Gastroesophageal sphincter (tissue), 4 donors: ENCODE measurements at regions not wholly inside any gene's neighbourhood (a gene's known extent, or its start where the extent isn't known, plus 50 kb on each side); places are given as distances from the start of the nearest gene placed in this dataset.

Experiments used
- ATAC-seq: fragments of 150-250 bp; one replicate; pipeline ENCODE4 v1.9.1; 2016; ENCODE audit warnings: mild to moderate bottlenecking, moderate library complexity
- H3K27ac ChIP-seq, 4 donors: fragments of 200-600 bp; sonication (generic) in 3 of 4; 1 replicate in 3 of 4; 2 replicates in 1 of 4; pipeline ENCODE4 v1.5.1; 2016 to 2019
- H3K27me3 ChIP-seq: fragments of 200-600 bp; sonication (generic); one replicate; pipeline ENCODE4 v1.5.1; 2019
- H3K36me3 ChIP-seq, 2 donors: fragments of 200-600 bp; sonication (generic); one replicate each; pipeline ENCODE4 v1.5.1; 2019; ENCODE audit warnings: control low read depth in 1 of 2
- H3K4me1 ChIP-seq, 3 donors: fragments of 200-600 bp; sonication (generic); 1 replicate in 2 of 3; 2 replicates in 1 of 3; pipeline ENCODE4 v1.5.1; 2016 to 2019; ENCODE audit warnings: control low read depth in 2 of 3
- H3K4me3 ChIP-seq, 2 donors: fragments of 200-600 bp; sonication (generic); one replicate each; pipeline ENCODE4 v1.5.1; 2019; ENCODE audit warnings: mild to moderate bottlenecking in 1 of 2, moderate library complexity in 1 of 2
- H3K9me3 ChIP-seq, 3 donors: fragments of 200-600 bp; sonication (generic); one replicate each; pipeline ENCODE4 v1.5.1; 2017 to 2019; ENCODE audit warnings: control low read depth in 2 of 3
- EP300 ChIP-seq: sonication (generic); formaldehyde crosslinking; IDR thresholded peaks from one replicate; pipeline ENCODE4 v1.6.1; 2017; ENCODE audit warnings: antibody characterized with exemption, mild to moderate bottlenecking
- POLR2A ChIP-seq, 2 donors: fragments of 450-650 bp; IDR thresholded peaks; one replicate each; pipeline ENCODE4 v1.6.1; 2017; ENCODE audit warnings: antibody characterized with exemption in 2 of 2, mild to moderate bottlenecking in 2 of 2, moderate library complexity in 1 of 2
- POLR2AphosphoS5 ChIP-seq: sonication (generic); formaldehyde crosslinking; IDR thresholded peaks from one replicate; pipeline ENCODE4 v1.6.1; 2017; ENCODE audit warnings: antibody characterized with exemption
- WGBS, 2 donors: methylation state at CpG; one replicate each; pipeline ENCODE4 v1.1.5; 2018; ENCODE audit warnings: low coverage in 1 of 2; 5-methylcytosine and 5-hydroxymethylcytosine counted together
- TF ChIP-seq, protein P1 (sequence below), 4 experiments: fragments of 200-600 bp in 2 of 4; fragments of 450-650 bp in 2 of 4; sonication (generic) in 1 of 4; IDR thresholded peaks; one replicate each; pipeline ENCODE4 v1.5.1; 2017 to 2019; ENCODE audit warnings: antibody characterized with exemption in 4 of 4, mild to moderate bottlenecking in 2 of 4, moderate library complexity in 2 of 4

GRCh38 chr17:77641718-77642117 lies 316.8 kb upstream of the TNRC6C start:
- WGBS, 2 donors, result 88% methylated on average over 4 of the region's 4 CpGs; no CpG with 5 or more reads in 1 of the 2 donors
- Histone ChIP-seq H3K27ac (no peak overlapping the region), H3K36me3 (no peaks in the 10 kb centered on the region), H3K9me3 (no peaks in the 10 kb centered on the region), H3K4me3 (no peak overlapping the region), H3K27me3 (peaks cover 15% of the 10 kb centered on the region), H3K4me1 (no peaks in the 10 kb centered on the region)
- no peak for ATAC-seq
- TF ChIP-seq, protein P1, sequence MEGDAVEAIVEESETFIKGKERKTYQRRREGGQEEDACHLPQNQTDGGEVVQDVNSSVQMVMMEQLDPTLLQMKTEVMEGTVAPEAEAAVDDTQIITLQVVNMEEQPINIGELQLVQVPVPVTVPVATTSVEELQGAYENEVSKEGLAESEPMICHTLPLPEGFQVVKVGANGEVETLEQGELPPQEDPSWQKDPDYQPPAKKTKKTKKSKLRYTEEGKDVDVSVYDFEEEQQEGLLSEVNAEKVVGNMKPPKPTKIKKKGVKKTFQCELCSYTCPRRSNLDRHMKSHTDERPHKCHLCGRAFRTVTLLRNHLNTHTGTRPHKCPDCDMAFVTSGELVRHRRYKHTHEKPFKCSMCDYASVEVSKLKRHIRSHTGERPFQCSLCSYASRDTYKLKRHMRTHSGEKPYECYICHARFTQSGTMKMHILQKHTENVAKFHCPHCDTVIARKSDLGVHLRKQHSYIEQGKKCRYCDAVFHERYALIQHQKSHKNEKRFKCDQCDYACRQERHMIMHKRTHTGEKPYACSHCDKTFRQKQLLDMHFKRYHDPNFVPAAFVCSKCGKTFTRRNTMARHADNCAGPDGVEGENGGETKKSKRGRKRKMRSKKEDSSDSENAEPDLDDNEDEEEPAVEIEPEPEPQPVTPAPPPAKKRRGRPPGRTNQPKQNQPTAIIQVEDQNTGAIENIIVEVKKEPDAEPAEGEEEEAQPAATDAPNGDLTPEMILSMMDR (IDR thresholded peaks at IDR 0.05), result no peak
- no peak for TF ChIP-seq POLR2A (IDR thresholded peaks at IDR 0.05)

DNA sequence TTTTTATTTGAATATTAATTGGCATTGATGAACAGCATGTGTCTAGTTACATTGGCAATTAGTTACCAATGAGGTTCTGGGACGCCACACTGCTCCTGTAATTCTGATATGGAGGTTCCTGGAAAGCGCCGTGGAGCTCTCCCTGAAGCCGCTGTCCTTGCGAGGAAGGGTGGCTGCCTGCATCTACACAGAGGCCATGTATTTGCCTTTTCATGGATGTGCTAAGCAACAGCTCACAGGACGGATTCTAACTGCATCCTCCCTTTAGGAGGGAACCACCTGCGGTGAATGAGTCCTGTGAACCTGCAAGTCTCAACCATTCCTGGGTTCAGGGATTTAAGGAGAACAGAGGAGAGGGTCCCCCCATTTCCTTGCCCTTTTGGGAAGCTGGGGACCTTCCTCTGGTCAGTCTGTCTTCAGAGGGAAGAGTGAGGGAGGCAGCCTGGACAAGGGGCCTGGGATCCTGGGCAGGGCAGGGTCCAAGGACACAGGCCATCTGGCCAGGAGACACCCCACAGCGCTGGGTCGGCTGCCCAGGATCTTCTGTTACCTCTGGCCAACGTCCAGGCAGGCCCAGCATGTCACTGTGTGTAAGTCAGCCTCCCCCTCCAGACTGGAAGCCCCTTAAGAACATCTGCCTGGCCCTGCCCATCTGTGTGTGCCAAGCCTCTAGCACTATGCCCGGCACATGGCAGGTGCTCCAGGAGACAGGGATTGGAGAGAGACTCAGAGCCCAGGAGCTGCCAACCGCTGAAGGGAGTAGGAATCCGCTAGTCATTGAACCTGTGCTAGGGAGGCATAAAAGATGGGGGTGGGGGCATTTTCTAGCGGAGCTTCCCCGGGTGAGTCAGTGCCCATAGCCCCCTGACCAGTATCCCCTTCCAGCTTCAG lies 314.1 kb upstream of the TNRC6C start:
- WGBS, 2 donors, result 67% methylated on average over 3 of the region's 15 CpGs; no CpG with 5 or more reads in 1 of the 2 donors
- Histone ChIP-seq H3K27ac (no peak overlapping the region), H3K9me3 (peaks cover 0 to 4% (median 0%) of the 10 kb centered on the region in 3 donors), H3K27me3 (no peaks in the 10 kb centered on the region), H3K4me3 (no peak overlapping the region), H3K4me1 (no peaks in the 10 kb centered on the region), H3K36me3 (no peaks in the 10 kb centered on the region)
- TF ChIP-seq EP300 (no peak), POLR2AphosphoS5 (no peak), POLR2A (IDR thresholded peaks at IDR 0.05) (no peak)
- TF ChIP-seq, protein P1 (IDR thresholded peaks at IDR 0.05), result no peak
- no peak for ATAC-seq

- no peak for ATAC-seq
- H3K4me3 ChIP-seq, result no peak overlapping the region
- no peak for TF ChIP-seq POLR2AphosphoS5
Observed at GRCh38 chr17:77645072-77646045, 313.1 kb upstream of the TNRC6C start.

GRCh38 chr17:77646046-77646430 lies 312.5 kb upstream of the TNRC6C start:
- TF ChIP-seq, protein P1 (IDR thresholded peaks at IDR 0.05), result no peak
- TF ChIP-seq EP300 (no peak), POLR2A (IDR thresholded peaks at IDR 0.05) (no peak), POLR2AphosphoS5 (no peak)
- H3K27me3 ChIP-seq, result no peaks in the 10 kb centered on the region
- no peak for ATAC-seq
- H3K27ac ChIP-seq, result no peak overlapping the region
- no peaks in the 10 kb centered on the region for H3K4me1 ChIP-seq
- WGBS, 2 donors, result 40 to 67% methylated on average over 2 of the region's 11 CpGs
- peaks cover 0 to 4% (median 0%) of the 10 kb centered on the region in 3 donors for H3K9me3 ChIP-seq
- no peaks in the 10 kb centered on the region for H3K36me3 ChIP-seq
- H3K4me3 ChIP-seq, result no peak overlapping the region

More at GRCh38 chr17:77645072-77646045, 313.1 kb upstream of the TNRC6C start:
- WGBS, 2 donors, result 37 to 45% methylated on average over 8 to 16 of the region's 28 CpGs
- Histone ChIP-seq H3K27me3 (no peaks in the 10 kb centered on the region), H3K36me3 (no peaks in the 10 kb centered on the region), H3K4me1 (no peaks in the 10 kb centered on the region), H3K27ac (no peak overlapping the region), H3K9me3 (peaks cover 0 to 4% (median 0%) of the 10 kb centered on the region in 3 donors)

DNA sequence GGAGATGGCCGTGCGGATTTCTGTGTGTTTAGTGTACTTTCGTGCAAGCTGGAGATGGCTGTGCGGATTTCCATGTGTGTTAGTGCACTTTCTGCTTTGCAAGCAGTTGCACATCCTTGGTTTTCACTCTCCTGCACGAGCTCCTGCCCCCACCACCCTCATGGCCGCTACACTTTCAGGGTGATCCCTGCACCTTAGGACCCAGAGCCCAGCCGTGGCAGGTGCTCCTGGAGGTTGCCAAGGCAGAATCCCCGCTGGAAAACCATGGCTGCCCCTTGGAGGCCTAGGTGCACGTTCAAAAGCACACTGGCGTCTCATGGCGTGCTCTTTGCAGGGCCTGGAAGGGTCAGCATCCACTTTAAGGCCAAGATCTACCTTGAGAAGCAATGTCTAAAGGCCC lies 311.0 kb upstream of the TNRC6C start:
- TF ChIP-seq, protein P1 (IDR thresholded peaks at IDR 0.05), result no peak
- TF ChIP-seq EP300, result no peak
- TF ChIP-seq POLR2AphosphoS5, result no peak
- TF ChIP-seq POLR2A (IDR thresholded peaks at IDR 0.05), result no peak
- H3K27me3 ChIP-seq, result no peaks in the 10 kb centered on the region
- peaks cover 0 to 4% (median 0%) of the 10 kb centered on the region in 3 donors for H3K9me3 ChIP-seq
- no peaks in the 10 kb centered on the region for H3K4me1 ChIP-seq
- H3K4me3 ChIP-seq, result no peak overlapping the region
- WGBS, 2 donors, result 92 to 94% methylated on average over 5 to 6 of the region's 11 CpGs
- no peak for ATAC-seq
- H3K27ac ChIP-seq, result no peak overlapping the region
- no peaks in the 10 kb centered on the region for H3K36me3 ChIP-seq
